ENCODE measurements at regions not wholly inside any gene's neighbourhood (a gene's known extent, or its start where the extent isn't known, plus 50 kb on each side); places are given as distances from the start of the nearest gene placed in this dataset.
A peak's percentile ranks its signal among the peaks of the same experiment; 100 is the strongest.

DNA sequence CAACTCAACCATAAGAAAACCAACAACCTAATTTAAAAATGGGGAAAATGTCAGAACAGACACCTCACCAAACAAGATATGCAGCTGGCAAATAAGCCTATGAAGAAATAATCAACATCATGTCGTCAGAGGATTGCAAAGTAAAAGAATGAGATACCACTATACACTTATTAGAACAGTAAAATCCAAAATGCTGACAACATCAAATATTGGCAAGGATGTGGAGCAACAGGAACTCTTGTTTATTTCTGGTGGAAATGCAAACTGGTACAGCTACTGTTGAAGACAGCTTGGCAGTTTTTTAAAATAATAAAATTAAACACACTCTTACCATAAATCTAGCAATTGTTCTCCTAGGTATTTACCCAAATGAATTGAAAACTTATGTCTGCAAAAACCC, 140.7 kb upstream of the B3GAT1 start:
- Histone ChIP-seq H3K9me3 (ENCODE audit: low read length) (no peaks in the 10 kb centered on the region), H3K4me2 (ENCODE audit: low read depth, low read length) (no peak overlapping the region), H3K36me3 (replicated peaks in 1 of 2; ENCODE audit: control insufficient read depth in 1 of 2, insufficient read depth in 2 of 2, low read length in 2 of 2) (no peaks in the 10 kb centered on the region), H3K79me2 (ENCODE audit: insufficient read depth, low read length) (no peaks in the 10 kb centered on the region), H3K4me1 (ENCODE audit: insufficient read depth, low read length) (no peaks in the 10 kb centered on the region), H3K27me3 (ENCODE audit: control insufficient read depth in 1 of 2, insufficient read depth in 2 of 2, low read length in 2 of 2) (peaks cover 0 to 3% of the 10 kb centered on the region in 2 experiments; a peak in 1 of 5 replicates), H2AFZ (ENCODE audit: low read length) (no peak overlapping the region), H3K27ac (ENCODE audit: extremely low read length, insufficient read depth, low read length) (no peak overlapping the region), H3K4me3 (replicated peaks in 1 of 3; ENCODE audit: insufficient read depth in 1 of 3, low read depth in 2 of 3, low read length in 3 of 3) (no peak overlapping the region), H3K9ac (ENCODE audit: insufficient read depth, low read depth, low read length) (no peak overlapping the region), H4K20me1 (ENCODE audit: insufficient read depth, low read length) (no peaks in the 10 kb centered on the region)
- FAIRE-seq (no peak), ATAC-seq (no peak), DNase-seq (ENCODE audit: low spot score) (no peak)
- WGBS (ENCODE audit: low lambda C conversion rate) = 13% methylated on average over 1 of the region's 1 CpG
- ChIA-PET CTCF (ENCODE audit: low intra/inter-chr PET ratio, low total read pairs) (no interaction called here), POLR2A (no interaction called here)
- TF ChIP-seq MAFF (IDR thresholded peaks at IDR 0.05; ENCODE audit: low read depth, low read length) = peak; percentile 61
- peak; percentile 79 to 87 for TF ChIP-seq MAFK (conservative IDR thresholded peaks at IDR 0.05 in 1 of 2, IDR thresholded peaks at IDR 0.05 in 1 of 2; ENCODE audit: low read length in 2 of 2)
- TF ChIP-seq, protein P1, sequence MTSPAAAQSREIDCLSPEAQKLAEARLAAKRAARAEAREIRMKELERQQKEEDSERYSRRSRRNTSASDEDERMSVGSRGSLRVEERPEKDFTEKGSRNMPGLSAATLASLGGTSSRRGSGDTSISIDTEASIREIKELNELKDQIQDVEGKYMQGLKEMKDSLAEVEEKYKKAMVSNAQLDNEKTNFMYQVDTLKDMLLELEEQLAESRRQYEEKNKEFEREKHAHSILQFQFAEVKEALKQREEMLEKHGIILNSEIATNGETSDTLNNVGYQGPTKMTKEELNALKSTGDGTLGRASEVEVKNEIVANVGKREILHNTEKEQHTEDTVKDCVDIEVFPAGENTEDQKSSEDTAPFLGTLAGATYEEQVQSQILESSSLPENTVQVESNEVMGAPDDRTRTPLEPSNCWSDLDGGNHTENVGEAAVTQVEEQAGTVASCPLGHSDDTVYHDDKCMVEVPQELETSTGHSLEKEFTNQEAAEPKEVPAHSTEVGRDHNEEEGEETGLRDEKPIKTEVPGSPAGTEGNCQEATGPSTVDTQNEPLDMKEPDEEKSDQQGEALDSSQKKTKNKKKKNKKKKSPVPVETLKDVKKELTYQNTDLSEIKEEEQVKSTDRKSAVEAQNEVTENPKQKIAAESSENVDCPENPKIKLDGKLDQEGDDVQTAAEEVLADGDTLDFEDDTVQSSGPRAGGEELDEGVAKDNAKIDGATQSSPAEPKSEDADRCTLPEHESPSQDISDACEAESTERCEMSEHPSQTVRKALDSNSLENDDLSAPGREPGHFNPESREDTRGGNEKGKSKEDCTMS (CRISPR knock-in tag; conservative IDR thresholded peaks at IDR 0.05) = no peak
- no TSS peak for BruUV-seq (replicated peaks)
- intact Hi-C loops (cut with micrococcal nuclease; ENCODE audit: unreplicated experiment) (no loop called here), in situ Hi-C loops (cut with HindIII; ENCODE audit: extremely low pct_ligation_motif_present, low pct_unique_long_range_greater_than_20kb) (no loop called here)

GRCh38 chr11:134545521-134545920, 133.5 kb upstream of the B3GAT1 start:
- DNase-seq (ENCODE audit: low spot score) (no peak), ATAC-seq (no peak), FAIRE-seq (no peak)
- Histone ChIP-seq H4K20me1 (ENCODE audit: insufficient read depth, low read length) (no peaks in the 10 kb centered on the region), H3K9ac (ENCODE audit: insufficient read depth, low read depth, low read length) (no peak overlapping the region), H3K27ac (ENCODE audit: extremely low read length, insufficient read depth, low read length) (no peak overlapping the region), H3K4me2 (ENCODE audit: low read depth, low read length) (no peak overlapping the region), H3K9me3 (ENCODE audit: low read length) (no peaks in the 10 kb centered on the region), H3K4me3 (replicated peaks in 1 of 3; ENCODE audit: insufficient read depth in 1 of 3, low read depth in 2 of 3, low read length in 3 of 3) (no peak overlapping the region), H3K79me2 (ENCODE audit: insufficient read depth, low read length) (no peaks in the 10 kb centered on the region), H3K36me3 (replicated peaks in 1 of 2; ENCODE audit: control insufficient read depth in 1 of 2, insufficient read depth in 2 of 2, low read length in 2 of 2) (no peaks in the 10 kb centered on the region), H3K4me1 (ENCODE audit: insufficient read depth, low read length) (no peaks in the 10 kb centered on the region), H3K27me3 (ENCODE audit: control insufficient read depth in 1 of 2, insufficient read depth in 2 of 2, low read length in 2 of 2) (peaks cover 0 to 2% of the 10 kb centered on the region in 2 experiments; a peak in 1 of 5 replicates), H2AFZ (ENCODE audit: low read length) (no peak overlapping the region)
- 29% methylated on average over 5 of the region's 5 CpGs for WGBS (ENCODE audit: low lambda C conversion rate)
- CTCF ChIA-PET (ENCODE audit: low intra/inter-chr PET ratio, low total read pairs) = no interaction called here
- intact Hi-C loops (cut with micrococcal nuclease; ENCODE audit: unreplicated experiment) = no loop called here
- POLR2A ChIA-PET = no interaction called here
- in situ Hi-C loops (cut with HindIII; ENCODE audit: extremely low pct_ligation_motif_present, low pct_unique_long_range_greater_than_20kb) = no loop called here
- BruUV-seq (replicated peaks) = no TSS peak
- TF ChIP-seq ATF1 (CRISPR knock-in tag; IDR thresholded peaks at IDR 0.05) (no peak), HMG20B (CRISPR knock-in tag; conservative IDR thresholded peaks at IDR 0.05) (no peak), ZNF20 (CRISPR knock-in tag; IDR thresholded peaks at IDR 0.05) (no peak), ZNF460 (CRISPR knock-in tag; IDR thresholded peaks at IDR 0.05; ENCODE audit: borderline replicate concordance) (no peak), SETDB1 (CRISPR knock-in tag; IDR thresholded peaks at IDR 0.05; ENCODE audit: borderline replicate concordance) (no peak), KLF11 (CRISPR knock-in tag; IDR thresholded peaks at IDR 0.05) (no peak), SIN3A (IDR thresholded peaks at IDR 0.05; ENCODE audit: borderline replicate concordance, low read depth, low read length) (no peak), DRAP1 (CRISPR knock-in tag; IDR thresholded peaks at IDR 0.05) (no peak), AHDC1 (CRISPR knock-in tag; IDR thresholded peaks at IDR 0.05; ENCODE audit: borderline replicate concordance) (no peak)
